ENCODE measurements at regions not wholly inside any gene's neighbourhood (a gene's known extent, or its start where the extent isn't known, plus 50 kb on each side); places are given as distances from the start of the nearest gene placed in this dataset.

DNA sequence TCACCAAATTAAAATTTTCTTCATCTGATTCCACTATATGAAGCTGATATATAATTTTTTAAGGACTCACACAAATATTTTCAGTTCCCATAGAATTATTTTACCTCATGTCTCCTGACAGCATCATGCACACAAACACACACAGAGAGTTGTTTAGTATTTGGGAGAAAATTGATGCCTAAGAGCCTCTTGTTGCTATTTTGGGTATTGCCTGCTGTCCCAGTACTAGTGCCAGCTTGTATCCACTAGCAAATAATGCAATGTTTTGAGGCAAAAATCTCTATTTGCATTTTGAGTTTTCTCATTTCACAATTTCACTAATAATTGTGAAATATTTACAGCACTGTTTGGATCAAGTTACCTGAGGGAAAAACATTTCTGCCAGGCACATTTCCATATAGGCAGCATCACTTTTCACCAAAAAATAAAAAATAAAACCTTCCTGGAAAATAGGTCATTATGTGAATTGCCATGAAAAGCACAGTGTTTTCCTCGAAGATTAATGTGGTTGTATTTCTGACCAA lies 328.2 kb downstream of the KCNJ3 start:
- no peak for DNase-seq
- intact Hi-C loops (cut with DNase I) = no loop called here
- Histone ChIP-seq H3K27me3 (no peaks in the 10 kb centered on the region), H3K36me3 (no peaks in the 10 kb centered on the region), H3K27ac (no peak overlapping the region), H3K4me3 (no peak overlapping the region), H3K4me1 (ENCODE audit: insufficient read depth) (no peaks in the 10 kb centered on the region), H3K9me3 (no peaks in the 10 kb centered on the region)
- no peak for TF ChIP-seq POLR2A (IDR thresholded peaks at IDR 0.05)
- no peak for TF ChIP-seq EP300 (IDR thresholded peaks at IDR 0.05)
- TF ChIP-seq, protein P1, sequence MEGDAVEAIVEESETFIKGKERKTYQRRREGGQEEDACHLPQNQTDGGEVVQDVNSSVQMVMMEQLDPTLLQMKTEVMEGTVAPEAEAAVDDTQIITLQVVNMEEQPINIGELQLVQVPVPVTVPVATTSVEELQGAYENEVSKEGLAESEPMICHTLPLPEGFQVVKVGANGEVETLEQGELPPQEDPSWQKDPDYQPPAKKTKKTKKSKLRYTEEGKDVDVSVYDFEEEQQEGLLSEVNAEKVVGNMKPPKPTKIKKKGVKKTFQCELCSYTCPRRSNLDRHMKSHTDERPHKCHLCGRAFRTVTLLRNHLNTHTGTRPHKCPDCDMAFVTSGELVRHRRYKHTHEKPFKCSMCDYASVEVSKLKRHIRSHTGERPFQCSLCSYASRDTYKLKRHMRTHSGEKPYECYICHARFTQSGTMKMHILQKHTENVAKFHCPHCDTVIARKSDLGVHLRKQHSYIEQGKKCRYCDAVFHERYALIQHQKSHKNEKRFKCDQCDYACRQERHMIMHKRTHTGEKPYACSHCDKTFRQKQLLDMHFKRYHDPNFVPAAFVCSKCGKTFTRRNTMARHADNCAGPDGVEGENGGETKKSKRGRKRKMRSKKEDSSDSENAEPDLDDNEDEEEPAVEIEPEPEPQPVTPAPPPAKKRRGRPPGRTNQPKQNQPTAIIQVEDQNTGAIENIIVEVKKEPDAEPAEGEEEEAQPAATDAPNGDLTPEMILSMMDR (IDR thresholded peaks at IDR 0.05) = no peak
- 76 to 87% (median 78%) methylated on average over 1 of the region's 1 CpG for WGBS, 3 donors

DNA sequence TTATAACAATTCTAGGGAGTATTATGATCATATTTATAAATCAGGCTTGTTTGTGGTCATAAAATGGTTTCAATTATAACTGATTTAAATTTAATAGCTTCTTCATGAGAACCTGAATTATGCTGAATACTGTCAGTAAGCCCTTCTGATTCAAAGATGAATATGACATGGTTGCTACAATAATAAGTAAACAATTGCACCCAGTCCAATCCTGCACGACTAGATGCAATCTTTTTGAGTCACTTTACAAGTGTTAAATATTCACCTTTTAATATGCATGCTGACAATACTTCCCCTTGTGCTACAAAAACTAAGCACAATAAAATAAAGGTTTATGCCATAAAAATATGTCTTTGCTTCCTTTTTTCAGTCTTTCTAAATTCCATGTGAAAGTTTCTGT lies 325.2 kb downstream of the KCNJ3 start:
- H3K4me3 ChIP-seq = no peak overlapping the region
- no peaks in the 10 kb centered on the region for H3K9me3 ChIP-seq
- intact Hi-C loops (cut with DNase I) = no loop called here
- H3K36me3 ChIP-seq = no peaks in the 10 kb centered on the region
- TF ChIP-seq EP300 (IDR thresholded peaks at IDR 0.05) (no peak), POLR2A (IDR thresholded peaks at IDR 0.05) (no peak)
- TF ChIP-seq, protein P1 (IDR thresholded peaks at IDR 0.05) = no peak
- H3K4me1 ChIP-seq (ENCODE audit: insufficient read depth) = no peaks in the 10 kb centered on the region
- no peaks in the 10 kb centered on the region for H3K27me3 ChIP-seq
- DNase-seq = no peak
- no peak overlapping the region for H3K27ac ChIP-seq
- WGBS, 3 donors = 44 to 55% (median 49%) methylated on average over 1 of the region's 1 CpG

DNA sequence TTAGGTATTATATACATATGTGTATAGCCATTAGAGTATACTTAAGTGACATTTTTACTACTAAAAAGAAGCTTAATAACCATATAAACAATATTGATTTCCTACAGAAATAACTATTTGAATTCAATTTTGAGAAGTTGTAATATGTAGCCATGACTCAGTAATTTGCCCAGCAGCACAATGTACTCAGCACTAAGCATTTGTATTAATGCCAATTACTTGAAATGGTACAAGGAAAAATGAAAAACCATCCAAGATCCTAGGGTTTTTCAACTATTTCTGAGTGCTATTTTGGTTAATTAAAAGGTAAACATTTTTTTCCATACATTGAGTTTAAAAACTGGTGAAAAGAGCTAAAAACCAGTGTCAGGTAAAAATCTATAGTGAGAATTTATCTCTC lies 324.0 kb downstream of the KCNJ3 start:
- Histone ChIP-seq H3K9me3 (no peaks in the 10 kb centered on the region), H3K27me3 (no peaks in the 10 kb centered on the region), H3K4me3 (no peak overlapping the region), H3K36me3 (no peaks in the 10 kb centered on the region), H3K4me1 (ENCODE audit: insufficient read depth) (no peaks in the 10 kb centered on the region), H3K27ac (no peak overlapping the region)
- intact Hi-C loops (cut with DNase I) = no loop called here
- TF ChIP-seq POLR2A (IDR thresholded peaks at IDR 0.05) (no peak), EP300 (IDR thresholded peaks at IDR 0.05) (no peak)
- TF ChIP-seq, protein P1 (IDR thresholded peaks at IDR 0.05) = no peak
- no peak for DNase-seq

DNA sequence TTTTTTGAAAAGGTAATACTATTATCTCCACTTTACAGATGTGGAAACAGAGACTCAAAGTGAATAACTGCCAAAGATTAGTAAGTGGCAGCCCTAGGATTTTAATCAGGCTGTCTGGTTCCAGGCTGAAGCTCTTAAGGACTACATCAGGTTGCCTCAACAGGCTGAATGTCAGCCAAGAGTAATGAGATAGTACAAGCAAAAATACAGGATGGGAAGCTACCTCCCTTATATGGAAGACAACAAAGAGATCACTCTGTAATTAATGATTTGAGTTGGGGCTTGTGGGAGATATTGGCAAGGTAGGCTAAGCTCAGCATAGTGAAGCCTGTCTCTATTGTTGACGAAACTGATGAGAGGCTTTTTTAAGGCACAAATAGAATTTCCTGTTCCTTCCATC lies 323.1 kb downstream of the KCNJ3 start:
- DNase-seq = no peak
- TF ChIP-seq EP300 (IDR thresholded peaks at IDR 0.05) = no peak
- TF ChIP-seq POLR2A (IDR thresholded peaks at IDR 0.05) = no peak
- TF ChIP-seq, protein P1 (IDR thresholded peaks at IDR 0.05) = no peak
- intact Hi-C loops (cut with DNase I) = no loop called here
- 50 to 64% (median 58%) methylated on average over 1 of the region's 1 CpG for WGBS, 3 donors
- Histone ChIP-seq H3K9me3 (no peaks in the 10 kb centered on the region), H3K27me3 (no peaks in the 10 kb centered on the region), H3K4me3 (no peak overlapping the region), H3K4me1 (ENCODE audit: insufficient read depth) (no peaks in the 10 kb centered on the region), H3K36me3 (no peaks in the 10 kb centered on the region), H3K27ac (no peak overlapping the region)

All from ovary (tissue), 7 donors.